ENCODE measurements at regions not wholly inside any gene's neighbourhood (a gene's known extent, or its start where the extent isn't known, plus 50 kb on each side); places are given as distances from the start of the nearest gene placed in this dataset.

DNA sequence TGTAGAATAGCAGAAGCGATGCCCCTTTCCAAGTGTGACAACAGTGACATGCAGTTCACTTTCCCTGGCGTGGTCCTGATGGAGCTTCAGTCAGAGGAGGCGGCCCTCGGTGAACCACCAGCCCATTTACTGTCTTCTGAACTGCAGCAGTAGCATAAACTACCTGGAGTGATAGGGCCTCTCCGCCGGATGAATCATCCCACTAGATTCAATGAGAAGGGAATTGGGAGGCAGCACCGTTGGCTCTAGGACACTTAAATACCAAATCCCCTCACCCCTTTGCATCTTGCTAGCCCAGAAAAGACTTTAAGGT, 112.8 kb upstream of the GPR12 start:
- H3K23me2 ChIP-seq (ENCODE audit: insufficient read length, low read depth, low read length, poor library complexity, severe bottlenecking), result no peaks in the 10 kb centered on the region
- H3K27me3 Mint-ChIP-seq (ENCODE audit: low read depth), result peaks cover 6% of the 10 kb centered on the region
- WGBS (ENCODE audit: extremely low coverage, insufficient read length, low lambda C conversion rate), result no CpG with 5 or more reads among the region's 7 CpGs
- H2BK5ac ChIP-seq (ENCODE audit: insufficient read length, low read length), result no peak overlapping the region
- TF ChIP-seq, protein P1, sequence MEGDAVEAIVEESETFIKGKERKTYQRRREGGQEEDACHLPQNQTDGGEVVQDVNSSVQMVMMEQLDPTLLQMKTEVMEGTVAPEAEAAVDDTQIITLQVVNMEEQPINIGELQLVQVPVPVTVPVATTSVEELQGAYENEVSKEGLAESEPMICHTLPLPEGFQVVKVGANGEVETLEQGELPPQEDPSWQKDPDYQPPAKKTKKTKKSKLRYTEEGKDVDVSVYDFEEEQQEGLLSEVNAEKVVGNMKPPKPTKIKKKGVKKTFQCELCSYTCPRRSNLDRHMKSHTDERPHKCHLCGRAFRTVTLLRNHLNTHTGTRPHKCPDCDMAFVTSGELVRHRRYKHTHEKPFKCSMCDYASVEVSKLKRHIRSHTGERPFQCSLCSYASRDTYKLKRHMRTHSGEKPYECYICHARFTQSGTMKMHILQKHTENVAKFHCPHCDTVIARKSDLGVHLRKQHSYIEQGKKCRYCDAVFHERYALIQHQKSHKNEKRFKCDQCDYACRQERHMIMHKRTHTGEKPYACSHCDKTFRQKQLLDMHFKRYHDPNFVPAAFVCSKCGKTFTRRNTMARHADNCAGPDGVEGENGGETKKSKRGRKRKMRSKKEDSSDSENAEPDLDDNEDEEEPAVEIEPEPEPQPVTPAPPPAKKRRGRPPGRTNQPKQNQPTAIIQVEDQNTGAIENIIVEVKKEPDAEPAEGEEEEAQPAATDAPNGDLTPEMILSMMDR (conservative IDR thresholded peaks at IDR 0.05), result no peak
- H2BK12ac ChIP-seq (ENCODE audit: insufficient read length, low read depth, low read length), result no peak overlapping the region
- no peak overlapping the region for H3K9ac ChIP-seq (ENCODE audit: extremely low read depth, insufficient read length, low read length)
- no peak overlapping the region for H3K4me3 Mint-ChIP-seq
- no peak overlapping the region for H3T11ph ChIP-seq (ENCODE audit: low read length)
- H2AFZ ChIP-seq (ENCODE audit: low read length), result no peak overlapping the region
- no peak overlapping the region for H3K23ac ChIP-seq (ENCODE audit: insufficient read length, low read depth, low read length)
- no peak overlapping the region for H3K18ac ChIP-seq (ENCODE audit: insufficient read length, low read depth, low read length)
- no peak overlapping the region for H2BK15ac ChIP-seq (ENCODE audit: low read depth, low read length)
- no peak overlapping the region for H3K4ac ChIP-seq (ENCODE audit: low read depth, low read length)
- H3K9me3 Mint-ChIP-seq, result peaks cover 26 to 30% of the 10 kb centered on the region in 2 experiments
- H3K4me1 Mint-ChIP-seq, result peaks cover 24 to 28% of the 10 kb centered on the region in 2 experiments
- no peak overlapping the region for H4K91ac ChIP-seq (ENCODE audit: insufficient read length, low read depth, low read length)
- no peaks in the 10 kb centered on the region for H3K79me2 ChIP-seq (ENCODE audit: insufficient read depth, low read length)
- peak; percentile 44 for DNase-seq
- H3K27ac ChIP-seq (ENCODE audit: insufficient read length, low read depth, low read length), result no peak overlapping the region
- H3K14ac ChIP-seq (ENCODE audit: insufficient read depth, low read length), result no peak overlapping the region
- no peak overlapping the region for H3K27ac Mint-ChIP-seq
- H3K4me2 ChIP-seq (ENCODE audit: insufficient read depth, insufficient read length, low read length), result peak overlapping the region; percentile 17
- no peak overlapping the region for H2BK120ac ChIP-seq (ENCODE audit: low read depth, low read length, poor library complexity, severe bottlenecking)
- no peak overlapping the region for H4K5ac ChIP-seq (ENCODE audit: insufficient read length, low read depth, low read length)
- no peaks in the 10 kb centered on the region for H4K20me1 ChIP-seq (ENCODE audit: control insufficient read depth, insufficient read depth, insufficient read length)
- no peaks in the 10 kb centered on the region for H3K79me1 ChIP-seq (ENCODE audit: insufficient read depth, low read depth, low read length, poor library complexity, severe bottlenecking)
- H3K9me3 ChIP-seq (ENCODE audit: control insufficient read depth, low read depth, low read length), result peaks cover 5% of the 10 kb centered on the region
- no peak overlapping the region for H3K56ac ChIP-seq (ENCODE audit: insufficient read length, low read depth, low read length)
- no peaks in the 10 kb centered on the region; the same call in 1 of the 2 replicates for H3K4me1 ChIP-seq (ENCODE audit: insufficient read depth, low read length)
- H3K36me3 Mint-ChIP-seq (ENCODE audit: insufficient read depth in 1 of 3, low read depth in 3 of 3), result peaks cover 8 to 30% (median 20%) of the 10 kb centered on the region in 3 experiments
- H4K8ac ChIP-seq (replicated peaks; ENCODE audit: insufficient read length, low read depth, low read length), result no peak overlapping the region
- no peak overlapping the region for H2BK20ac ChIP-seq (ENCODE audit: low read depth, low read length, poor library complexity, severe bottlenecking)
- no peaks in the 10 kb centered on the region for H3K27me3 ChIP-seq (ENCODE audit: insufficient read depth, low read length)
- H2AK5ac ChIP-seq (ENCODE audit: insufficient read length, low read length), result no peak overlapping the region
